KOPT-K1 (cell line): ENCODE measurements at regions not wholly inside any gene's neighbourhood (a gene's known extent, or its start where the extent isn't known, plus 50 kb on each side); places are given as distances from the start of the nearest gene placed in this dataset.

Experiments used
- H3K27ac ChIP-seq: fragments of 200-600 bp; sonication (generic); 2 replicates; pipeline ENCODE4 v1.5.1; 2016; ENCODE audit warnings: antibody characterized with exemption, mild to moderate bottlenecking, low read depth, low read length; ENCODE audit not compliant: poor library complexity, severe bottlenecking
- H3K36me3 ChIP-seq: fragments of 200-600 bp; sonication (generic); 2 replicates; pipeline ENCODE4 v1.5.1; 2017; ENCODE audit warnings: antibody characterized with exemption, mild to moderate bottlenecking, low read length, moderate library complexity; ENCODE audit not compliant: insufficient read depth
- H3K9me3 ChIP-seq: fragments of 200-600 bp; sonication (generic); 2 replicates; pipeline ENCODE4 v1.5.1; 2017; ENCODE audit warnings: antibody characterized with exemption, low read length, mild to moderate bottlenecking; ENCODE audit not compliant: insufficient read depth, poor library complexity, severe bottlenecking

GRCh38 chr6:20348041-20348440 lies 53.6 kb upstream of the E2F3 start:
- no peak overlapping the region for H3K27ac ChIP-seq
- no peaks in the 10 kb centered on the region for H3K9me3 ChIP-seq
- H3K36me3 ChIP-seq = no peaks in the 10 kb centered on the region

GRCh38 chr6:20349225-20349624 lies 52.5 kb upstream of the E2F3 start:
- no peaks in the 10 kb centered on the region for H3K36me3 ChIP-seq
- H3K9me3 ChIP-seq = no peaks in the 10 kb centered on the region
- no peak overlapping the region for H3K27ac ChIP-seq

GRCh38 chr6:20350215-20350614 lies 51.5 kb upstream of the E2F3 start:
- Histone ChIP-seq H3K27ac (no peak overlapping the region), H3K36me3 (no peaks in the 10 kb centered on the region), H3K9me3 (no peaks in the 10 kb centered on the region)

- H3K36me3 ChIP-seq = no peaks in the 10 kb centered on the region
Measured at GRCh38 chr6:20351534-20351933, 50.1 kb upstream of the E2F3 start.

More at GRCh38 chr6:20351534-20351933, 50.1 kb upstream of the E2F3 start:
- Histone ChIP-seq H3K9me3 (no peaks in the 10 kb centered on the region), H3K27ac (no peak overlapping the region)
